ENCODE measurements at regions not wholly inside any gene's neighbourhood (a gene's known extent, or its start where the extent isn't known, plus 50 kb on each side); places are given as distances from the start of the nearest gene placed in this dataset.

- H3K4me3 ChIP-seq (ENCODE audit: low read length) = no peak overlapping the region
- no peak for DNase-seq (ENCODE audit: low read depth)
- TF ChIP-seq CTCF (conservative IDR thresholded peaks at IDR 0.05; ENCODE audit: low read depth, low read length) = no peak
These were observed 328.4 kb upstream of the SLC10A2 start for GRCh38 chr13:103394618-103395017.

- TF ChIP-seq CTCF (conservative IDR thresholded peaks at IDR 0.05; ENCODE audit: low read depth, low read length) = no peak
- H3K4me3 ChIP-seq (ENCODE audit: low read length) = no peak overlapping the region
- no peak for DNase-seq (ENCODE audit: low read depth)
These were observed 325.7 kb upstream of the SLC10A2 start for GRCh38 chr13:103391936-103392335.

GRCh38 chr13:103388839-103389238, 322.6 kb upstream of the SLC10A2 start:
- no peak for TF ChIP-seq CTCF (conservative IDR thresholded peaks at IDR 0.05; ENCODE audit: low read depth, low read length)
- no peak for DNase-seq (ENCODE audit: low read depth)

GRCh38 chr13:103386341-103386740, 320.1 kb upstream of the SLC10A2 start:
- no peak for TF ChIP-seq CTCF (conservative IDR thresholded peaks at IDR 0.05; ENCODE audit: low read depth, low read length)
- H3K4me3 ChIP-seq (ENCODE audit: low read length) = no peak overlapping the region
- DNase-seq (ENCODE audit: low read depth) = no peak

More at GRCh38 chr13:103388839-103389238, 322.6 kb upstream of the SLC10A2 start:
- H3K4me3 ChIP-seq (ENCODE audit: low read length) = no peak overlapping the region

GRCh38 chr13:103373916-103374315, 307.7 kb upstream of the SLC10A2 start:
- no peak for TF ChIP-seq CTCF (conservative IDR thresholded peaks at IDR 0.05; ENCODE audit: low read depth, low read length)

GRCh38 chr13:103371271-103371670, 305.1 kb upstream of the SLC10A2 start:
- H3K4me3 ChIP-seq (ENCODE audit: low read length) = no peak overlapping the region
- no peak for TF ChIP-seq CTCF (conservative IDR thresholded peaks at IDR 0.05; ENCODE audit: low read depth, low read length)

More at GRCh38 chr13:103373916-103374315, 307.7 kb upstream of the SLC10A2 start:
- H3K4me3 ChIP-seq (ENCODE audit: low read length) = no peak overlapping the region
- DNase-seq (ENCODE audit: low read depth) = no peak

GRCh38 chr13:103370790-103371189, 304.6 kb upstream of the SLC10A2 start:
- H3K4me3 ChIP-seq (ENCODE audit: low read length) = no peak overlapping the region
- no peak for TF ChIP-seq CTCF (conservative IDR thresholded peaks at IDR 0.05; ENCODE audit: low read depth, low read length)
- DNase-seq (ENCODE audit: low read depth) = no peak

More at GRCh38 chr13:103371271-103371670, 305.1 kb upstream of the SLC10A2 start:
- no peak for DNase-seq (ENCODE audit: low read depth)

Measured in retinal pigment epithelial cell (primary cell).